T47D (cell line): ENCODE measurements at regions not wholly inside any gene's neighbourhood (a gene's known extent, or its start where the extent isn't known, plus 50 kb on each side); places are given as distances from the start of the nearest gene placed in this dataset.

ENCODE experiments used
- DNase-seq, 2 experiments: peaks; one replicate each; pipeline versions ENCODE4 v3.0.0 to v3.0.0-alpha.2; 2011 to 2012; ENCODE audit warnings: low read depth in 1 of 2, low spot score in 1 of 2
- JUND ChIP-seq: IDR thresholded peaks from 2 replicates; pipeline ENCODE4 v1.6.1; 2012; ENCODE audit warnings: low read depth
- in situ Hi-C: cut with HindIII; loops from 2 replicates; pipeline ENCODE4 v1.10.0; 2016; ENCODE audit warnings: low sequenced_read_pairs, low pct_unique_long_range_greater_than_20kb

GRCh38 chr15:59838900-59839299 is 149.8 kb upstream of the BNIP2 start:
- no peak for DNase-seq
- TF ChIP-seq JUND: no peak
- in situ Hi-C loops: no loop called here

GRCh38 chr15:59835776-59836175 is 146.7 kb upstream of the BNIP2 start:
- no peak for DNase-seq
- no peak for TF ChIP-seq JUND
- in situ Hi-C loops: no loop called here

GRCh38 chr15:59834528-59834927 is 145.4 kb upstream of the BNIP2 start:
- TF ChIP-seq JUND: no peak
- in situ Hi-C loops: no loop called here

GRCh38 chr15:59833366-59833765 is 144.2 kb upstream of the BNIP2 start:
- DNase-seq: no peak
- TF ChIP-seq JUND: no peak
- in situ Hi-C loops: no loop called here

More at GRCh38 chr15:59834528-59834927, 145.4 kb upstream of the BNIP2 start:
- DNase-seq: no peak

- DNase-seq: no peak
- in situ Hi-C loops: no loop called here
Measured at GRCh38 chr15:59830873-59831272, 141.8 kb upstream of the BNIP2 start.

GRCh38 chr15:59830098-59830497 is 141.0 kb upstream of the BNIP2 start:
- in situ Hi-C loops: no loop called here
- no peak for TF ChIP-seq JUND
- no peak for DNase-seq

More at GRCh38 chr15:59830873-59831272, 141.8 kb upstream of the BNIP2 start:
- no peak for TF ChIP-seq JUND

- TF ChIP-seq JUND: no peak
- no peak for DNase-seq
- in situ Hi-C loops: no loop called here
Measured at GRCh38 chr15:59828861-59829260, 139.7 kb upstream of the BNIP2 start.

- in situ Hi-C loops: no loop called here
- TF ChIP-seq JUND: no peak
- DNase-seq: no peak
Measured at GRCh38 chr15:59828263-59828662, 139.1 kb upstream of the BNIP2 start.

GRCh38 chr15:59825901-59826300 is 136.8 kb upstream of the BNIP2 start:
- peak in 1 of 2 experiments; percentile 23 for DNase-seq
- in situ Hi-C loops: no loop called here
- no peak for TF ChIP-seq JUND

- in situ Hi-C loops: no loop called here
- no peak for TF ChIP-seq JUND
- no peak for DNase-seq
Measured at GRCh38 chr15:59821286-59821685, 132.2 kb upstream of the BNIP2 start.

GRCh38 chr15:59819092-59819491 is 130.0 kb upstream of the BNIP2 start:
- TF ChIP-seq JUND: no peak
- in situ Hi-C loops: no loop called here
- no peak for DNase-seq

GRCh38 chr15:59818336-59818735 is 129.2 kb upstream of the BNIP2 start:
- in situ Hi-C loops: no loop called here
- no peak for DNase-seq
- TF ChIP-seq JUND: no peak

- no peak for DNase-seq
- no peak for TF ChIP-seq JUND
- in situ Hi-C loops: no loop called here
Measured at GRCh38 chr15:59817834-59818233, 128.7 kb upstream of the BNIP2 start.

- no peak for TF ChIP-seq JUND
- DNase-seq: no peak
- in situ Hi-C loops: no loop called here
Measured at GRCh38 chr15:59817053-59817452, 127.9 kb upstream of the BNIP2 start.
